ENCODE measurements at regions not wholly inside any gene's neighbourhood (a gene's known extent, or its start where the extent isn't known, plus 50 kb on each side); places are given as distances from the start of the nearest gene placed in this dataset.

- Histone ChIP-seq H3K4me1 (peaks cover 0 to 42% (median 36%) of the 10 kb centered on the region in 4 donors), H3K27me3 (no peaks in the 10 kb centered on the region), H3K36me3 (no peaks in the 10 kb centered on the region), H3K4me3 (no peak overlapping the region), H3K27ac (replicated peaks in 1 of 4) (peak overlapping the region; percentile 37 to 68 (median 60)), H3K9me3 (no peaks in the 10 kb centered on the region)
- intact Hi-C loops (cut with DNase I) = no loop called here
- 81% methylated on average over 11 of the region's 11 CpGs for WGBS
- no peak for TF ChIP-seq POLR2A (IDR thresholded peaks at IDR 0.05; ENCODE audit: low read depth)
- no peak for TF ChIP-seq POLR2AphosphoS5 (IDR thresholded peaks at IDR 0.05)
- TF ChIP-seq EP300 (IDR thresholded peaks at IDR 0.05) = no peak
- TF ChIP-seq CTCF (IDR thresholded peaks at IDR 0.05) = no peak
- DNase-seq (ENCODE audit: extremely low spot score) = no peak
Measured at GRCh38 chr7:25803117-25803887, 348.7 kb upstream of the NFE2L3 start.

- no peaks in the 10 kb centered on the region for H3K36me3 ChIP-seq
- no peaks in the 10 kb centered on the region for H3K27me3 ChIP-seq
- peaks cover 0 to 42% (median 36%) of the 10 kb centered on the region in 4 donors for H3K4me1 ChIP-seq
- no peaks in the 10 kb centered on the region for H3K9me3 ChIP-seq
- 95% methylated on average over 4 of the region's 4 CpGs for WGBS
- TF ChIP-seq POLR2A (IDR thresholded peaks at IDR 0.05; ENCODE audit: low read depth) = no peak
- no peak for TF ChIP-seq CTCF (IDR thresholded peaks at IDR 0.05)
- TF ChIP-seq EP300 (IDR thresholded peaks at IDR 0.05) = no peak
- TF ChIP-seq POLR2AphosphoS5 (IDR thresholded peaks at IDR 0.05) = no peak
- no peak overlapping the region for H3K4me3 ChIP-seq
- intact Hi-C loops (cut with DNase I) = no loop called here
- DNase-seq (ENCODE audit: extremely low spot score) = no peak
- H3K27ac ChIP-seq (replicated peaks in 1 of 4) = peak overlapping the region in 3 of 4 donors; percentile 66 to 68 (median 67)
Measured at GRCh38 chr7:25804154-25804553, 347.8 kb upstream of the NFE2L3 start.

DNA sequence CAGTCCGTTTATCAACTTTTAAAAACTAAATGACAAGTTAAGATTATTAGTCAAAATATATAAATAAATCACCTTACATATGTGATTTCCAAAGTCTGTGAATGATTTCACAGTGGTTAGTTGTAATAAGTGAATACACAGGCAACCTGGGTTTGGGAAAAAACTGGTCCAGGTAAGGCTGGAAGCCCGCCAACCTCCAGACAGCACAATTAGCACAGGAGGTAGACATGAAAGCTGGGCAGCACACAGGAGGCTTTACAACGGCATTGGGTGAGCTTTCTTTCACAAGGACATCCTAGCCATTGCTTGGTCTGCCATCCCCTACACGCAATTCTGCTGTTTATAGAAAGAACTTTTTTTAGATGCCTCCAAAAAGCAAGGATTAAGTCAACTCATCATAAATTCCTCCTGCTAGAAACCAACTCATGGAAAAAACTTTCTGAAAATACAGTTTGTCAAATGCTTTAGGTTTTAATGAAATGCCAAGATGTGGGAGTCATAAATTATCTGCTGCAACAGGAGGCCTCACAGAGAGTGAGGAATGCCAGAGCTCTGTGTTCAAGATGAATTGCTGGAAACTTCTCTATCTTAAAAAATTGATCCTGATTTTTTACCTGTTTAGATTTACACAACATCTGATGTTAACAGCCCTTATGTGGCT, 346.8 kb upstream of the NFE2L3 start:
- Histone ChIP-seq H3K9me3 (no peaks in the 10 kb centered on the region), H3K27ac (replicated peaks in 1 of 4) (peak overlapping the region; percentile 19 to 74 (median 68)), H3K27me3 (no peaks in the 10 kb centered on the region), H3K4me3 (no peak overlapping the region), H3K4me1 (peaks cover 0 to 43% (median 38%) of the 10 kb centered on the region in 4 donors), H3K36me3 (no peaks in the 10 kb centered on the region)
- intact Hi-C loops (cut with DNase I) = no loop called here
- WGBS = 56% methylated on average over 4 of the region's 4 CpGs
- TF ChIP-seq POLR2A (IDR thresholded peaks at IDR 0.05; ENCODE audit: low read depth) (no peak), EP300 (IDR thresholded peaks at IDR 0.05) (no peak), POLR2AphosphoS5 (IDR thresholded peaks at IDR 0.05) (peak in 1 of 2 donors; percentile 21), CTCF (IDR thresholded peaks at IDR 0.05) (no peak)
- DNase-seq (ENCODE audit: extremely low spot score) = no peak

GRCh38 chr7:25807086-25807611, 344.8 kb upstream of the NFE2L3 start:
- Histone ChIP-seq H3K27ac (replicated peaks in 1 of 4) (no peak overlapping the region), H3K4me1 (peaks cover 0 to 49% (median 45%) of the 10 kb centered on the region in 4 donors), H3K27me3 (no peaks in the 10 kb centered on the region), H3K9me3 (no peaks in the 10 kb centered on the region), H3K36me3 (no peaks in the 10 kb centered on the region), H3K4me3 (no peak overlapping the region)
- DNase-seq (ENCODE audit: extremely low spot score) = no peak
- TF ChIP-seq EP300 (IDR thresholded peaks at IDR 0.05) (no peak), POLR2A (IDR thresholded peaks at IDR 0.05; ENCODE audit: low read depth) (no peak), CTCF (IDR thresholded peaks at IDR 0.05) (no peak), POLR2AphosphoS5 (IDR thresholded peaks at IDR 0.05) (no peak)
- WGBS = 48% methylated on average over 1 of the region's 1 CpG
- intact Hi-C loops (cut with DNase I) = no loop called here
